RCC 7860 (cell line): ENCODE measurements at regions not wholly inside any gene's neighbourhood (a gene's known extent, or its start where the extent isn't known, plus 50 kb on each side); places are given as distances from the start of the nearest gene placed in this dataset.

Source experiments
- DNase-seq: peaks from one replicate; pipeline ENCODE4 v3.0.0-alpha.2; 2015; ENCODE audit warnings: low spot score
- FAIRE-seq: peaks from 2 replicates; lab custom pipeline; 2012; peaks lifted over from hg19 to GRCh38; lab: Jason Lieb, UNC

GRCh38 chr3:40848421-40848820 is 323.7 kb downstream of the ZNF621 start:
- DNase-seq (no peak), FAIRE-seq (no peak)

DNA sequence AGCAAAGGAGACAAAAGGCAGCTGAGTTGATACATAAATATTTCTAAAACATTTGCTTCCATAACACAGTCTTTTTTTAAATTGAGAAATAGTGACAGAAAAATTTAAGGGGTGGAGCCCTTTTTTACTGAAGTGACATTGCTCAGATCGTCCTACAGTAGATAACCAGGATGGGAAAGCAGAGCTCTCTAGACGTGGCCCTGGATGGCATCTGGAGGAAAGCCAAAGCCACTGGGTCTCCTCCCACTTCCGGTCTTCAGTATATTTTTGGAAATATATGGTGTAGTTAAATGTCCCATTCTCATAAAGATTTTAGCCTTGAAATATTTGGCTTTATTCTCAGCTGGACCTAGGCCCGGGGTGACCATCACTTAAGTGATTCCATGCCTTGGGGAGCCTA is 326.1 kb downstream of the ZNF621 start:
- FAIRE-seq (no peak), DNase-seq (no peak)

- no peak for FAIRE-seq
- no peak for DNase-seq
Observed at GRCh38 chr3:40851836-40852235, 327.1 kb downstream of the ZNF621 start.

DNA sequence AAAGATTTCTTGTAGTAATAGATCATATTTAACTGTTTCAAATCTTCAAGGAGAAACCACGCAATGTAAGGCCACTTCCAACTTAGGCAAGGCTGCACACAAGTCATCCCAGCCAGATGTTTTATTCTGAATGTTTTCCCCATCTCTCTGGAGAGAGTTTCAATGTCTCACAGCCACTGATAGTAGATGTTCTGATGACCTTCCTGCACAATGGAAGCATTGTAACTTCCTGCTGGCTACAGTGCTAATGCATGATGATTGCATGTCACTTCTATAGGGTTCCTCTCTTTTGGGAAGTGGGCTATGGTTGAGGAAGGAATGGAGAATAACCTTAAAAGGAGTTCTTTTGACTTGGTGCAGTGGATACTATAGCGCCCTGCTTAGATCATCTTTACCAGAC is 328.0 kb downstream of the ZNF621 start:
- FAIRE-seq: no peak
- no peak for DNase-seq

GRCh38 chr3:40853474-40853873 is 328.7 kb downstream of the ZNF621 start:
- DNase-seq: no peak
- no peak for FAIRE-seq

GRCh38 chr3:40855871-40856270 is 331.1 kb downstream of the ZNF621 start:
- no peak for FAIRE-seq
- no peak for DNase-seq

- FAIRE-seq (no peak), DNase-seq (no peak)
Observed at GRCh38 chr3:40858364-40859115, 333.8 kb downstream of the ZNF621 start.

DNA sequence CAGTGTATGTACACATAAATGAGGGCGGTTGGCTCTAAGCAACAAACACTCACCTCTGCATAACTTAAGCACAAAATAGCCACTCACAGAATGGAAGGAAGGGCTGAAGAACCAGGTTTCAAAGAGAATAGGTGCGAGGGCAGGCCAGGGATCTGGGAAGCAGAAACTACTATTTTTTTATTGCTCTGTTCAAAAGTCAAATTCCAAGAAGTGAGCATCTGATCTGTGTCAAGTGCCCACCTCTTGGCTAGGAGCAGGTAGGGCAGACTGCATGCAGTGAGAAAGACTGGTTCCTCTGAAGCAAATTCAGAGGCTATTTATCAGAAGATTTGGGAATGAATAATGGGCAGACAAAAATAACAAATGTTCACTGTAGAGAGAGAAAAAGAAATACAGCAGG is 336.4 kb upstream of the CTNNB1 start:
- DNase-seq (no peak), FAIRE-seq (no peak)

DNA sequence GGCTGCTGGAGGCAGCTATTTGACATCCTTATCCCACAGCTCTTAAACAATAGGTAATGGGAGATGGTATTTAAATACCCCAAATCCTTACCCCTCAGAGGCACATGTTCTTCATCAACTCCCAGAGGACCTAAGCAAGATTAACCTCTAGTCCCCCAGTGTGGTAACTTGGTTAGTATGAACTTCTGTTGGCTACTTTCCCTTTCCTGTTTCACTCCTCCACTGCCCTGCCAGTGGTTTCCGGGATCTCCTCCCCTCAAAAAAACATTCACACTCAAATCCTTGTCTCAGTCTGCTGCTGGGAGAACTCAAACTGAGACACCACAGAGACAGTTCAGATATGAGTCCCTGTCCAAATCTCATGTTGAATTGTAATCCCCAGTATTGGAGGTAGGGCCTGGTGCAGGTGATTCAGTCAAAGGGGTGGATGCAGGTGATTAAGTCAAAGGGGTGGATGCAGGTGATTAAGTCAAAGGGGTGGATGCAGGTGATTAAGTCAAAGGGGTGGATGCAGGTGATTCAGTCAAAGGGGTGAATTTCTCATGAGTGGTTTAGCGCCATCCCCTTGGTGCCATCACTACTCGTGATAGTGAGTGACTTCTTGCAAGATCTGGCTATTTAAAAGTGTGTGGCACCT is 335.0 kb upstream of the CTNNB1 start:
- no peak for DNase-seq

DNA sequence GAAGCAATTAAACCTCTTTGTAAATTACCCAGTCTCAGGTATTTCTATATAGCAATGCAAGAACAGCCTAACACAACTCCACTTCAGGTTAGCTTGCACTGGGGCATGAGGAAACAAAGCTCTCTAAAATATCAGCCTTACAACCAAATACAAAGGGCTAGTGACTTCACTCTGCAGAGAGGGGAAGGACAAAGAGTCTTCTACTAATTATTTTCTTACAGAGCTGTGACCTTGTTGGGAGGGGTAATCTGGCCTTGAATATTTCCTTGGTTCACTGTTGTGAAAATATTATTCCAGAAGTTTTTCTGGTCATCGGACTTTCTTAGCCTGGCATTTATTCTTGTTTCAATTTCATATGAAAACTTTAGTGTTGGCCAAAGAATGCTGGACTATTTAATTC is 334.4 kb upstream of the CTNNB1 start:
- FAIRE-seq: no peak
- no peak for DNase-seq

More for the DNA sequence above, 335.0 kb upstream of the CTNNB1 start:
- no peak for FAIRE-seq

DNA sequence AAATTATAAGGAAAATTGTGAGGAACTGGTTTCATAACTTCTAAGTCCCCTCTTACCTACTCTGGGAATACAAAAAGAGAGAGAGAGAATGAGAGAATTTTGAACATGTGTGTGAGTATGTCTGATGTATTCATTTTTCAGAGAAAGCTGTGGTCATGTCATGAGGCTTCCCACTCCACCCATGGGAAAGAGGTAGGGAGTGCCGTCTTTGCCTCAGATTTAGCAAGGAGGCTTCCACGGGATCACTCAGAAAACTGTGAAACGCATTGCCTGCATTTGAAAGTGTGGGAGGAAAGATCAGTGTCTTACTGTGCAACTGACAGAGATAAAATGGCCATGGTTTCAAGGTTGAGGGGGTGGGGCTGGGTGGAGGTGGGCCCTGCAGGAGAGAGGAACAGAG is 331.5 kb upstream of the CTNNB1 start:
- FAIRE-seq: no peak
- no peak for DNase-seq

- no peak for FAIRE-seq
- DNase-seq: no peak
Observed at GRCh38 chr3:40869013-40869412, 330.3 kb upstream of the CTNNB1 start.

DNA sequence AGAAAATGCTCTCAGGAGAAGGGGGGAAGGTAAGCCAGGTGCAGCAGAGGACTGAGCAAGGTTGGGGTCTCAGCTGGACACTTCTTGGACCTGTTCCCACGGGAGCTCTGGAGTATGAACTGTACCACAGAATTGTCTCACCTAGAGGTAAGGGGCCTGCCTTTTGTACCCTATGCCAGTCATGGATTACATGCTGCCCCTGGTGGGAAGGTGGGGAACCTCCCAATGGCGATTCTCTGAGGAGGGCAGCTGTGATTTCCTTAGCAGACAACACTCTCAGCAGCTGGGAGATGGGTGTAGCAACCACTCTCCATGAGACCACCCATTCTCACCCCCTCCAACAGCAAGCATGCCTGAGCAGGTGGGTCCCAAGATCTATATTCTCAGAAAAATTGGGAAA is 329.4 kb upstream of the CTNNB1 start:
- no peak for DNase-seq
- FAIRE-seq: no peak

- no peak for FAIRE-seq
- DNase-seq: no peak
Observed at GRCh38 chr3:40871394-40871793, 327.9 kb upstream of the CTNNB1 start.

DNA sequence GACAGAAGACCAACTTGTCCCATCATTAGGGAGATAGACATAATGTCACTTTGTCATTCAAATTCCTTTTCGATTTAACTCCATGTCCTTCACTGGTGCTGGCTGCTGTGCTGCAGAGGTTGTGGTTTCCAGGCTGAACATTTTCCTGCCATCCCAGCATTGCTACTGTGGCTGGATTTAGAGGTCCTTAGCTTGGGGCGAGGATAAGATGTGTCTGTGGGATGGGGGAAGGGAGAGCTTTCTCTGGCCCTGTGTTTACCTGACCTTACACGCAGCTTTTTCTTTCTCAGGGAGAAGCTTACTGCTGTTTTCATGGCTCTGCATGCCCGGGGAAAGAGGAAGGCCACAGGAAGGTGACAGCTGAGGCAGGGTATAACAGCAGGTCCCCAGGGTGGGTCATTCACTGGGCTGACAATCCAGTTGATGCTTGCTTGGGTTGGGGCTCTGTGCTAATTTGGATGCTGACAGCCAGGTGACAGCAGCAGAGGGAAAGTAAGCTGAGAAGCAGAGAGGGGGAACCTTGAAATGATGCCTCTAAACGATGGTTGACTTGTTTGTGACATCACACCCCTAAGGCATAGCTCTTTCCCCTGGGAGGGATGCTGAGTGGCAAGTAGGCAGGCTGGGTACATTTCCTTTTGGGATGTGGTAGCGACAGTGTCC is 326.9 kb upstream of the CTNNB1 start:
- FAIRE-seq: no peak
- no peak for DNase-seq

GRCh38 chr3:40873476-40873875 is 325.8 kb upstream of the CTNNB1 start:
- DNase-seq (no peak), FAIRE-seq (no peak)

- DNase-seq: no peak
- FAIRE-seq: no peak
Observed at GRCh38 chr3:40873934-40874699, 325.2 kb upstream of the CTNNB1 start.

DNA sequence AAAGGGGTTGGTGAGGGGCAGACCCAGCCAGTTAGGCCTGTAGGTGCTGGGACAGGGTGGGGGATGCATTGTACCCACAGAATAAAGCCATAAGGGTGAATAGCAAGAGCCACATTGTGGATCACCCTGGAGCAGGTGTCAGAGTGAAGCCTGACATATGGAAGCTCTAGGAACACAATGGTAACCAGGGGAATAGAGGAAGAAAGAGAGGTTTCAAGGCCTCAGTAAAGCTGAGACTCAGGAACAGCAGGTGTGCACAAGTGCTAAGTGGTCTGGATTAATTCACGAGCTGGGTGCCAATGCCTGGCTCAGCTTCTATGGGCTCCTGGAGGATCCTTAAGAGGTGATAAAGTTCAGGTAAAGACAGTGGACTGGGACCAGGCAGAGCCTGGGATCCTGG is 323.7 kb upstream of the CTNNB1 start:
- DNase-seq (no peak), FAIRE-seq (no peak)

DNA sequence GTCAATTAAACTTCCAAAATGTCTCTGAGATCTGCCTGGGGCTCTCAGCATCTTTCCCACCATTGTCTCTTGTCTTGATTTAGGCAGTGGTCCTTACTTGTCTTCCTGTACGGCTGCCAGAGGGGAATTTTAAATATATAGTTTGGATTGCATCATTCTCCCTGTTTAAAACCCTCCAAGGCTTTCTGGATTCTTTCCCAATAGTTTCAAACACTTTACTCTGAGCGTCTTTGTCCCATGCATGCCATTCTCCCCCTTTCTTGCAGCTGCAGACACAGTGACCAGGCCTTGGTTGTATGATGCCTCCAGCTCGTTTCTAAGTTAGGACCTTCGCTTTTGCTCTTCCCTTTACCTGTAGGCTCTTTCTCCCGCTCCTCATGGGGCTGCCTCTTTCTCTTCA is 323.3 kb upstream of the CTNNB1 start:
- FAIRE-seq: no peak

GRCh38 chr3:40876496-40876895 is 322.8 kb upstream of the CTNNB1 start:
- no peak for DNase-seq
- no peak for FAIRE-seq

More for the DNA sequence above, 323.3 kb upstream of the CTNNB1 start:
- DNase-seq: no peak
